Bronchial epithelial cell (primary cell): ENCODE measurements at regions not wholly inside any gene's neighbourhood (a gene's known extent, or its start where the extent isn't known, plus 50 kb on each side); places are given as distances from the start of the nearest gene placed in this dataset.
"Not testable (repeated sequence)": the region's sequence is repeated elsewhere in the genome, so short reads cannot be mapped to it uniquely, and the experiment has no call there.

Experiments
- DNase-seq: peaks from one replicate; pipeline ENCODE4 v3.0.0-alpha.2; 2010; ENCODE audit warnings: low read depth
- FAIRE-seq: peaks from 2 replicates; lab custom pipeline; 2011; peaks lifted over from hg19 to GRCh38; lab: Jason Lieb, UNC
- H3K27me3 ChIP-seq: 2 replicates; pipeline ENCODE4 v1.5.1; 2011; ENCODE audit warnings: low read length; ENCODE audit not compliant: control insufficient read depth, insufficient read depth
- H3K36me3 ChIP-seq: 2 replicates; pipeline ENCODE4 v1.5.1; 2011; ENCODE audit warnings: low read length; ENCODE audit not compliant: control insufficient read depth, insufficient read depth
- H3K4me3 ChIP-seq: 2 replicates; pipeline ENCODE4 v1.5.1; 2011; ENCODE audit warnings: mild to moderate bottlenecking, low read depth, low read length, control low read depth
- TF ChIP-seq, protein P1 (sequence below): IDR thresholded peaks from 2 replicates; pipeline ENCODE4 v1.5.1; 2011; ENCODE audit warnings: mild to moderate bottlenecking, moderate library complexity, low read length, control low read depth, inconsistent platforms; ENCODE audit not compliant: insufficient read depth, severe bottlenecking

GRCh38 chr21:19541602-19542001 lies 1138.0 kb upstream of the TMPRSS15 start:
- no peak for DNase-seq
- Histone ChIP-seq H3K36me3 (no peaks in the 10 kb centered on the region), H3K4me3 (no peak overlapping the region), H3K27me3 (no peaks in the 10 kb centered on the region)
- FAIRE-seq: no peak
- TF ChIP-seq, protein P1, sequence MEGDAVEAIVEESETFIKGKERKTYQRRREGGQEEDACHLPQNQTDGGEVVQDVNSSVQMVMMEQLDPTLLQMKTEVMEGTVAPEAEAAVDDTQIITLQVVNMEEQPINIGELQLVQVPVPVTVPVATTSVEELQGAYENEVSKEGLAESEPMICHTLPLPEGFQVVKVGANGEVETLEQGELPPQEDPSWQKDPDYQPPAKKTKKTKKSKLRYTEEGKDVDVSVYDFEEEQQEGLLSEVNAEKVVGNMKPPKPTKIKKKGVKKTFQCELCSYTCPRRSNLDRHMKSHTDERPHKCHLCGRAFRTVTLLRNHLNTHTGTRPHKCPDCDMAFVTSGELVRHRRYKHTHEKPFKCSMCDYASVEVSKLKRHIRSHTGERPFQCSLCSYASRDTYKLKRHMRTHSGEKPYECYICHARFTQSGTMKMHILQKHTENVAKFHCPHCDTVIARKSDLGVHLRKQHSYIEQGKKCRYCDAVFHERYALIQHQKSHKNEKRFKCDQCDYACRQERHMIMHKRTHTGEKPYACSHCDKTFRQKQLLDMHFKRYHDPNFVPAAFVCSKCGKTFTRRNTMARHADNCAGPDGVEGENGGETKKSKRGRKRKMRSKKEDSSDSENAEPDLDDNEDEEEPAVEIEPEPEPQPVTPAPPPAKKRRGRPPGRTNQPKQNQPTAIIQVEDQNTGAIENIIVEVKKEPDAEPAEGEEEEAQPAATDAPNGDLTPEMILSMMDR: no peak

DNA sequence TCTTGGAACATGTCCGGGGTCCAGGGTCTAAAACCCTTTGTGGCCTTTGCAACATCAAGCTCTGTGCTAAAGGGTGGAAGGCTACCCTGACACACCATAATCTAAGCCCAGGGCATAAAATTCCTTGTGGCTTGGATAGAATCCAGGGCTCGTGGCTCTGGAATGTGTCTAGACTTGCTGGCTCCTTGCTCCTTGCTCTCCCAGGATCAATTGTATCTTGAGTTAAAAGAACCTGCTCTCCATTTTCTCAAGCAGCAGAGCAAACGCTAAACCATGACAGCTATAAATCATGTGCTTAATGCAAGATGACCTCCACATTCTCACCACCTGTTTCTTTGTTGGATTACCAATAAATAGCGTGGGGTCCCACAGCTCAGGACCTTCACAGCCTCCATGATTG lies 1140.9 kb upstream of the TMPRSS15 start:
- not testable (repeated sequence) for H3K36me3 ChIP-seq, H3K4me3 ChIP-seq, H3K27me3 ChIP-seq, FAIRE-seq, DNase-seq

DNA sequence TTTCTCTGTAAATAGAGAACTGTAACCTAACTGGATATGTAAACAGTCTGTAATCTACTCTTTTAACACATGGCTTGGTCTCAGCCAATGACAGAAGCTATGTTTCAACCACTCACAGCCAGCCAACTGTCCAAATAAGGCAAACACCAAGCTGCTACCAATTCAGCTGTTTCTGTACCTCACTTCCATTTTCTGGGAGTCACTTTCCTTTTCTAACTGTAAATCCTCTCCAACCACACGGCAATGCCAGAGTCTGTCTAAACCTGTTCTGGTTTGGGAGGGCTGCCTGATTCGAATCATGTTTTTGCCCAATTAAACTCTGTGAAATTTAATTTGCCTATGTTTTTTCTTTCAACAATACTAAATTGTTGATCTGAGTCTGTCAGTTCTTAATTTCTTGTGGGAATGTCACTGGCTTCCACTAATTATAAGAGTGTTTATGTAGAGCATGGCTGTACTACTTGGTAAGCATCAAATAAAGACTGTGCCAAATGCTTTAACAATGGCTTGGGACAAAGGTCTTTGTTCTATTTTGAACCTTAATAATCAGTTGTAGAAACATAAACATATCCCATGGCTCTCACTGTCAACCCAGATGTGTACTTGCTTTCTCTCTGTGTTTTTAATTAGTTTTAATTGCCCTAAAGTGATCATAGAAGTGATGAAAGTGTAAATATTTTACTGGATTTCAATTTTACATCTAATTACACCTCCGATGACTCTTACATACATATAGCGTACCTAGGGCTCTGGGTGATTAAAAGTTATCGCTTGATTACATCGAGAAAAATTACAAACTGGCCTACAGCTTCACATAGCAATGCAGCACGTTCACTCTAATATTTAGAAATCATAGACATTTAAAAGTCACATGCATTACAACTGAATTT lies 1144.6 kb upstream of the TMPRSS15 start:
- no peaks in the 10 kb centered on the region for H3K27me3 ChIP-seq
- TF ChIP-seq, protein P1: no peak
- DNase-seq (no peak), FAIRE-seq (no peak)
- H3K36me3 ChIP-seq: no peaks in the 10 kb centered on the region
- H3K4me3 ChIP-seq: no peak overlapping the region

- Histone ChIP-seq H3K27me3 (no peaks in the 10 kb centered on the region), H3K4me3 (no peak overlapping the region), H3K36me3 (no peaks in the 10 kb centered on the region)
- TF ChIP-seq, protein P1: no peak
- DNase-seq (no peak), FAIRE-seq (no peak)
Observed at GRCh38 chr21:19553919-19554615, 1150.5 kb upstream of the TMPRSS15 start.

GRCh38 chr21:19557046-19557445 lies 1153.5 kb upstream of the TMPRSS15 start:
- TF ChIP-seq, protein P1: no peak
- H3K4me3 ChIP-seq: no peak overlapping the region
- no peaks in the 10 kb centered on the region for H3K27me3 ChIP-seq
- H3K36me3 ChIP-seq: no peaks in the 10 kb centered on the region
- DNase-seq (no peak), FAIRE-seq (no peak)

DNA sequence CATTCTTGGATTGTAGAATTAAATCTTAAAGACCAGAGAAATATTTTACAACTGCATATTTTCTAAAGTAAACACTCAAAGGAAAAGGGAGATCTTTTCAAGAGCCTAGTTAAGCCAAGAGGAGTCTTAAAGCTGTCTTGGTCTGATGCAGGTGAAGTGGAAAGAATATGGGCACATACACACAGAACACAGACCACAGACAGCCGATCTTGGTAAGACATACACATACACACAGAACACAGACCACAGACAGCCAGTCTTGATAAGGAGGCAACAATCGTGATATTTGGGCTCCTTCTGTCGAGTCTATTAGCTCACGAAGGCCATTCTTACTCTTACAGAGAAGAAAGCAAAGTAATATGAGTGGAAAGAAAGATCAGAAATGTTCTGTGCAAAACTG lies 1153.9 kb upstream of the TMPRSS15 start:
- FAIRE-seq (no peak), DNase-seq (no peak)

More for the DNA sequence above, 1153.9 kb upstream of the TMPRSS15 start:
- no peaks in the 10 kb centered on the region for H3K36me3 ChIP-seq
- H3K4me3 ChIP-seq: no peak overlapping the region
- TF ChIP-seq, protein P1: no peak
- H3K27me3 ChIP-seq: no peaks in the 10 kb centered on the region
